ENCODE measurements at regions not wholly inside any gene's neighbourhood (a gene's known extent, or its start where the extent isn't known, plus 50 kb on each side); places are given as distances from the start of the nearest gene placed in this dataset.

DNA sequence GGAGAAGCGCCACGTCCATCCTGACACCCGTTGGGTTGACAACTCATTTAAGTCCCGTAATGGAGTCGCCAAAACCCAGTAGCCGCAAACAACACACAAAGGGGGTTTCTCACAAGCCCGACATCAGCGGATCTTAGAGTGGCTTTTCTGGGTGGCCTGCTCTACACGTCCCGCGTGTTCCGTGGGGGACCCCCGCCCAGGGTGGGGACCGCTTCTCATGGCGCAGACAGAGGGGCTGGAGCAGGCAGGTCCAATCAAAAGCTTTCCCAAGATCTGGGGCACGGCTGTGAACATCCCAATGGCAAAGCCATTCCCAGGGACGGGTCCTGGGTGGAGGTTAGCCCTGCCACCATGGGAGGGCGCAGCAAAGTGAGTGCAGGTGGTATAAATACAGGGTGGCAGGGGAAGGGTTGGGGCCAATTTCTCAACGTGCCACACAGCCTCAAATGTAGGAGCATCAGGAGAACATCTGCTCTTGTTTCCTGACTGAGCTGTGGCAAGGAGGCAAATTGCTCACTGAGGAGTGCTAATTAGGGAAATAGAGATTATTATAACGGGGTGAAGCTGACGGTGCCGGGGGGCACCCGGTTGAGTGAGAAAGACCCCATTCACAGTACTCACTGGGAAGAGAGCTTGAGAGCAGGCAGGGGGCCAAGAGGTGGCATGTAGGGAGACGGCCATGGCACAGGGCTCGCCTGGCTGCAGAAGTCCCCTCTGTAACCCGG, 1447.2 kb downstream of the TBC1D22A start:
- no peak for FAIRE-seq

DNA sequence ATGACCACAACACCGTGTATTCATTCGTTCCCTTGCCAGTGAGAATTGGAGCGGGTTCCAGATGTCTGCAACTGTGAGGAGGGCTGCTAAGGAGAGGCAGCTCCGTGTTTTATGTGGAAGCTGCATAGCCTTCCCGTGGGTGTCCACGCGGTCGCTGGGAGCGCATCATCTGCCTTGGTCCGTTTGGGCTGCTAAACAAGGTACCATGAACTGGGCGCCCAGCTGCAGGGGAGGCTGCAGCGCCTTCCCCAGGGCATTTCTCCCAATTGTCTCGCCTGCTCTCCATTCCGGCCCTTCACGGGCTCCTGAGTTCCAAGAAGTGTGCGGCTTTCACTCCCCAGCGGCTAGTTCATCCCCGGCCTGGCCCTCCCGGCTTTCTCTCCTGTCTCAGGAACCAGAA, 1446.4 kb downstream of the TBC1D22A start:
- FAIRE-seq = no peak
- no peak for TF ChIP-seq POU2F2 (IDR thresholded peaks at IDR 0.05; ENCODE audit: low read depth, low read length)
- no peak for TF ChIP-seq SPI1 (IDR thresholded peaks at IDR 0.05; ENCODE audit: low read depth, low read length)
- no peak for TF ChIP-seq PAX5 (IDR thresholded peaks at IDR 0.05; ENCODE audit: insufficient read depth, low read length, severe bottlenecking)
- no peak for TF ChIP-seq POLR2A (IDR thresholded peaks at IDR 0.05; ENCODE audit: low read depth, low read length)
- DNase-seq (ENCODE audit: insufficient read length, low spot score) = no peak

More for the DNA sequence above, 1447.2 kb downstream of the TBC1D22A start:
- TF ChIP-seq TAF1 (IDR thresholded peaks at IDR 0.05; ENCODE audit: low read depth, low read length) (no peak), PAX5 (IDR thresholded peaks at IDR 0.05; ENCODE audit: insufficient read depth, low read length, severe bottlenecking) (no peak), SPI1 (IDR thresholded peaks at IDR 0.05; ENCODE audit: low read depth, low read length) (no peak), POLR2AphosphoS5 (IDR thresholded peaks at IDR 0.05; ENCODE audit: low read depth, low read length) (no peak), POU2F2 (IDR thresholded peaks at IDR 0.05; ENCODE audit: low read depth, low read length) (no peak)
- no peak for DNase-seq (ENCODE audit: insufficient read length, low spot score)

DNA sequence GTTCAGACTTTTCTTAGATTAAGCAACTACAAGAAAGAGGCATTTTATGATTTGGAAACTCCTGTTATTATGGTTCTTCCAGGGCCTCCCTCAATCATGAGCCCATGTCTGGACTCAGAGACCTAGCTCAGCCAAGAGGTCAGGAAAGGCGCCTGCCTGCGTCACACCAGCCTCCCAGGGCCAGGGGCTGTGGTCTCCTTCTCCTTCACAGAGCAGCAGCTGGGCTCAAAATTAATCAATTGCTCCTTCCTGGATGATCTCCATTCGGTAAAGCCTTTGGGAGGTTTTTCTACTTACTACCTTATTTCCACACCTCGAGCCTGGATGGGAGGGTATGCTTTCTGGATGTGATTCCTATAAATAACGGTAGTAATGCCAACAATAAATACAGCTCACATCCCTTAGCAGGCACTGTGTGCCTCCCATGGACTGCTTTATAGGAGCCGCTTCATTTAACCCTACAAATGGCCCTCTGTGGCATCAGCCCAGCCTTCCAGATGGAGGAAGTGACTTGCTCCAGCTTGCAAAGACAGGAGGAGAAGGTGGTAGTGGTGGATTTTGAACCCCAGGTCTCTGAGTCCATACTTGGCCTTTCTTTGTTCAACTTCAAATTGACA, 1445.6 kb downstream of the TBC1D22A start:
- FAIRE-seq (no peak), DNase-seq (ENCODE audit: insufficient read length, low spot score) (no peak)
- no peak for TF ChIP-seq SPI1 (IDR thresholded peaks at IDR 0.05; ENCODE audit: low read depth, low read length)
- TF ChIP-seq POLR2A (IDR thresholded peaks at IDR 0.05; ENCODE audit: low read depth, low read length) = no peak
- no peak for TF ChIP-seq POU2F2 (IDR thresholded peaks at IDR 0.05; ENCODE audit: low read depth, low read length)
- no peak for TF ChIP-seq TAF1 (IDR thresholded peaks at IDR 0.05; ENCODE audit: low read depth, low read length)
- TF ChIP-seq POLR2AphosphoS5 (IDR thresholded peaks at IDR 0.05; ENCODE audit: low read depth, low read length) = no peak
- no peak for TF ChIP-seq PAX5 (IDR thresholded peaks at IDR 0.05; ENCODE audit: insufficient read depth, low read length, severe bottlenecking)

- no peak for TF ChIP-seq POU2F2 (IDR thresholded peaks at IDR 0.05; ENCODE audit: low read depth, low read length)
- no peak for TF ChIP-seq SPI1 (IDR thresholded peaks at IDR 0.05; ENCODE audit: low read depth, low read length)
- TF ChIP-seq TAF1 (IDR thresholded peaks at IDR 0.05; ENCODE audit: low read depth, low read length) = no peak
- FAIRE-seq (no peak), DNase-seq (ENCODE audit: insufficient read length, low spot score) (no peak)
Observed at GRCh38 chr22:48205790-48206189, 1443.3 kb downstream of the TBC1D22A start.

GRCh38 chr22:48205161-48205560, 1442.7 kb downstream of the TBC1D22A start:
- DNase-seq (ENCODE audit: insufficient read length, low spot score) = no peak
- FAIRE-seq = no peak
- TF ChIP-seq PAX5 (IDR thresholded peaks at IDR 0.05; ENCODE audit: insufficient read depth, low read length, severe bottlenecking) (no peak), SPI1 (IDR thresholded peaks at IDR 0.05; ENCODE audit: low read depth, low read length) (no peak), POLR2A (IDR thresholded peaks at IDR 0.05; ENCODE audit: low read depth, low read length) (no peak), POLR2AphosphoS5 (IDR thresholded peaks at IDR 0.05; ENCODE audit: low read depth, low read length) (no peak), POU2F2 (IDR thresholded peaks at IDR 0.05; ENCODE audit: low read depth, low read length) (no peak), TAF1 (IDR thresholded peaks at IDR 0.05; ENCODE audit: low read depth, low read length) (no peak)

DNA sequence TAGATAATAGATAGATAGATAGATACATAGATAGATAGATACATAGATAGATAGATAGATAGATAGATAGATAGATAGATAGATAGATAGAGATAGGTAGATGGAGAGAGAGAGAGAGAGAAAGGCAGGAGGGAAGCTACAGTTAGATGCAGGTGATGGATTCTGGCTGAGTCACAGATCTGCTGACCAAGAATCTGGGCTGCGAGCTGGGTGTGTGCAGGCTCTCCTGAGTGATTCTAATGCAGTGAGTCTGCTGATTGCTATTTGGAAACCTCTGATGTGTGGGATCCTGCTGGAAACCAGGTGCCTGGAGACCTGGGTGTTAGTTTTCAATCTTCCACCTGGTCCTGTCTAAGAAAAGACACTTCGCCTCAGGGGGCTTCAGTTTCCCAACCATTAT, 1441.8 kb downstream of the TBC1D22A start:
- FAIRE-seq (no peak), DNase-seq (ENCODE audit: insufficient read length, low spot score) (no peak)
- TF ChIP-seq PAX5 (IDR thresholded peaks at IDR 0.05; ENCODE audit: insufficient read depth, low read length, severe bottlenecking) = no peak
- no peak for TF ChIP-seq TAF1 (IDR thresholded peaks at IDR 0.05; ENCODE audit: low read depth, low read length)
- no peak for TF ChIP-seq POLR2AphosphoS5 (IDR thresholded peaks at IDR 0.05; ENCODE audit: low read depth, low read length)
- TF ChIP-seq POLR2A (IDR thresholded peaks at IDR 0.05; ENCODE audit: low read depth, low read length) = no peak
- TF ChIP-seq SPI1 (IDR thresholded peaks at IDR 0.05; ENCODE audit: low read depth, low read length) = no peak
- TF ChIP-seq POU2F2 (IDR thresholded peaks at IDR 0.05; ENCODE audit: low read depth, low read length) = no peak

DNA sequence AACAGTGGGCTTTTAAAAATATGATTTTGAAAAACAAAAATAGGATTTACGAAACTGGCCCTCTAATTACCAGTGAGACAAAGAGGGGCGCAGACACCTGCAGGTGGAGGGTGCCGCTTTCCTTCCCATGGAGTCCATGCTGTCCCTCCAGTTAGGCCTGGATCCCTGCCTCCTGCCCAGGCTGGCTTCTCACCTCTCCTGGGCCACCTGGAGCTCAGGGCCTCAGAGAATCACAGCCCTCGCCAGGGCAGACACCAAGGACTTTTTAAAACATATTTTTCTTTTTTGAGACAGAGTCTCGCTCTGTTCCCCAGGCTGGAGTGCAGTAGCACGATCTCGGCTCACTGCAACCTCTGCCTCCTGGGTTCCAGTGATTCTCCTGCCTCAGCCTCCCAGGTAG, 1437.2 kb downstream of the TBC1D22A start:
- FAIRE-seq (no peak), DNase-seq (ENCODE audit: insufficient read length, low spot score) (no peak)
- no peak for TF ChIP-seq SPI1 (IDR thresholded peaks at IDR 0.05; ENCODE audit: low read depth, low read length)
- TF ChIP-seq POU2F2 (IDR thresholded peaks at IDR 0.05; ENCODE audit: low read depth, low read length) = no peak
- TF ChIP-seq POLR2AphosphoS5 (IDR thresholded peaks at IDR 0.05; ENCODE audit: low read depth, low read length) = no peak
- no peak for TF ChIP-seq POLR2A (IDR thresholded peaks at IDR 0.05; ENCODE audit: low read depth, low read length)
- TF ChIP-seq TAF1 (IDR thresholded peaks at IDR 0.05; ENCODE audit: low read depth, low read length) = no peak
- TF ChIP-seq PAX5 (IDR thresholded peaks at IDR 0.05; ENCODE audit: insufficient read depth, low read length, severe bottlenecking) = no peak

DNA sequence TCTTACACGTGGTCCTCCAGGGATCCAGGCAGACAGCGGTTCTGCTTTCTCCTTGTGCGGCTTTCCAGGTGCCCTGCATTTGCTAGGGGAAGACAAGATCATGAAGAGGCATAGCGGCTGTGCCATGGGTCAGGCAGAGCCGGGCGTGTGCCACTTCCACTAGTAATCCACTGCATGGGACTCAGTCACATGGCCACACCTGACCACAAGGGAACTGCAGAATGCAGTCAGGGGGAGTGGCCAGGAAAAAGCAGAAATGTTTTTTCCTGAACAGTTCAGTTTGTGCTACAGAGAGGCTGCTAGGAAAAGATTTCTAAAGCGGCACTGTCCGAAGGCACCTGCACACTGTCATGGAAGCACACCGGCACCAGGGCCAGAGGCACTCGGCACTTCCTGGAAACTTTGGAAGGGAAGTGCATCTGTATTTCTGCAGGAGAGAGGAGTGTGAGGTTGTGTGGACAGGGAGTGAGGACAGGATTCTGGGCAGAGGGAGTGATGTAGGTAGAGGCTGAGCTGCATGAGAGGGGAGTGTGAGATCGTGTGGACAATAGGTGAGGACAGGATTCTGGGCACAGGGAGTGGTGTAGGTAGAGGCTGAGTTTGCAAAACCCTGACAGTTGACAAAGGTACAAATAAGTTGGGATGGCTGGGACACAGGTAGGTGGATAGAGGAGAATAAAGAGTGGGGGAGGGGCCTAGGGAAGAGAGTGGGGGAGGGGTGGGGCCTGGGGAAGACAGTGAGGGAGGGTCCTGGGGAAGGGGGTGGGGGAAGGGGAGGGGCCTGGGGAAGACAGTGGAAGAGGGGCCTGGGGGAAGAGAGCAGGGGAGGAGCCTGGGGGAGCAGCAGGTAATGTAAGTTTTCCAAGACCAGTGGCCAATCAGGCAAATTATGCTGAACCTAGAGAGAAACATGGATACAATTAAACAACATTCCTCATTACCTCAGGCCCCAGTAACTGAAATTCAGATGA, 1436.3 kb downstream of the TBC1D22A start:
- no peak for DNase-seq (ENCODE audit: insufficient read length, low spot score)
- no peak for FAIRE-seq
- no peak for TF ChIP-seq POLR2AphosphoS5 (IDR thresholded peaks at IDR 0.05; ENCODE audit: low read depth, low read length)
- no peak for TF ChIP-seq POLR2A (IDR thresholded peaks at IDR 0.05; ENCODE audit: low read depth, low read length)
- no peak for TF ChIP-seq SPI1 (IDR thresholded peaks at IDR 0.05; ENCODE audit: low read depth, low read length)
- no peak for TF ChIP-seq PAX5 (IDR thresholded peaks at IDR 0.05; ENCODE audit: insufficient read depth, low read length, severe bottlenecking)
- TF ChIP-seq POU2F2 (IDR thresholded peaks at IDR 0.05; ENCODE audit: low read depth, low read length) = no peak
- TF ChIP-seq TAF1 (IDR thresholded peaks at IDR 0.05; ENCODE audit: low read depth, low read length) = no peak

DNA sequence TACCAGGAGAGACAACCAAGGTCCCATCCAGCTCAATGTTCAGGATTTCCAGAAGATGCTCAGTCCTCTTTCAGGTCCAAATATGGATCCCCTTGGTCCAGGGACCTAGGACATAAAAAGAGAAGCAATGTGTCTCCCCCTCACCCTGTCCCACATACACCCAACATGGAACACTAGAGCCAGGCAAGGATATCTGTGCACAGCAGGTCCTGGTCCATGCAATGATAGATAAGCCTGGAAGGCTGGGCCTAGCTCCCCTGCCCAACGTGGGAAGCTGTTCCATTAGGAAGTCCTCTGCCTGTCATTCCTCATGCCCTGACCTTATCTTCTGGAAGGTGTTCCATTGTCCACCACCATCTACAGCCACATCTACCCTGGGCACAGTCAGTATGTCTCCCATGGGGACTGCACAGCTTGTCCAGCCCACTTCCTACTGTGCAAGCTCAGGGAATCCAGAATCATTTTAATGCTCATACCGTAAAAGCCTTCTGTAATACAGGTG, 1434.8 kb downstream of the TBC1D22A start:
- FAIRE-seq = no peak
- no peak for DNase-seq (ENCODE audit: insufficient read length, low spot score)
- TF ChIP-seq POLR2A (IDR thresholded peaks at IDR 0.05; ENCODE audit: low read depth, low read length) (no peak), POLR2AphosphoS5 (IDR thresholded peaks at IDR 0.05; ENCODE audit: low read depth, low read length) (no peak), TAF1 (IDR thresholded peaks at IDR 0.05; ENCODE audit: low read depth, low read length) (no peak), SPI1 (IDR thresholded peaks at IDR 0.05; ENCODE audit: low read depth, low read length) (no peak), PAX5 (IDR thresholded peaks at IDR 0.05; ENCODE audit: insufficient read depth, low read length, severe bottlenecking) (no peak), POU2F2 (IDR thresholded peaks at IDR 0.05; ENCODE audit: low read depth, low read length) (no peak)

All from GM12891 (cell line).